ENCODE measurements at regions not wholly inside any gene's neighbourhood (a gene's known extent, or its start where the extent isn't known, plus 50 kb on each side); places are given as distances from the start of the nearest gene placed in this dataset.
A peak's percentile ranks its signal among the peaks of the same experiment; 100 is the strongest.
"Not testable (repeated sequence)": the region's sequence is repeated elsewhere in the genome, so short reads cannot be mapped to it uniquely, and the experiment has no call there.

GRCh38 chr9:7490317-7491108 lies 309.1 kb downstream of the DMAC1 start:
- no peak overlapping the region for H3K4me3 ChIP-seq
- H3K27me3 ChIP-seq = no peaks in the 10 kb centered on the region
- no peak overlapping the region for H3K27ac ChIP-seq
- DNase-seq (no peak), ATAC-seq (peak in 3 of 4 donors; percentile 32 to 68 (median 59))
- intact Hi-C loops (cut with DNase I) = no loop called here
- peaks cover 0 to 21% (median 0%) of the 10 kb centered on the region in 4 donors for H3K4me1 ChIP-seq
- no peaks in the 10 kb centered on the region for H3K9me3 ChIP-seq
- no peaks in the 10 kb centered on the region for H3K36me3 ChIP-seq
- 78% methylated on average over 4 of the region's 4 CpGs for WGBS (ENCODE audit: insufficient coverage, low coverage, low lambda C conversion rate, missing lambda C conversion rate)
- TF ChIP-seq CTCF (IDR thresholded peaks at IDR 0.05) = no peak
- TF ChIP-seq POLR2A (IDR thresholded peaks at IDR 0.05) = no peak

- ATAC-seq (peak in 3 of 4 donors; percentile 64 to 85 (median 82)), DNase-seq (peak; percentile 25 to 74 (median 55))
- intact Hi-C loops (cut with DNase I) = no loop called here
- no peaks in the 10 kb centered on the region for H3K27me3 ChIP-seq
- no peaks in the 10 kb centered on the region for H3K9me3 ChIP-seq
- no peaks in the 10 kb centered on the region for H3K36me3 ChIP-seq
- no peak for TF ChIP-seq CTCF (IDR thresholded peaks at IDR 0.05)
- TF ChIP-seq POLR2A (IDR thresholded peaks at IDR 0.05) = no peak
- no peak overlapping the region for H3K4me3 ChIP-seq
- H3K27ac ChIP-seq = no peak overlapping the region
- 52% methylated on average over 2 of the region's 2 CpGs for WGBS (ENCODE audit: insufficient coverage, low coverage, low lambda C conversion rate, missing lambda C conversion rate)
- H3K4me1 ChIP-seq = peaks cover 0 to 21% (median 0%) of the 10 kb centered on the region in 4 donors
Measured at GRCh38 chr9:7489036-7489435, 310.5 kb downstream of the DMAC1 start.

- H3K4me1 ChIP-seq; intact Hi-C loops (cut with DNase I); H3K4me3 ChIP-seq; H3K27me3 ChIP-seq; H3K27ac ChIP-seq; H3K9me3 ChIP-seq; DNase-seq; H3K36me3 ChIP-seq; ATAC-seq: not testable (repeated sequence)
- 45% methylated on average over 1 of the region's 1 CpG for WGBS (ENCODE audit: insufficient coverage, low coverage, low lambda C conversion rate, missing lambda C conversion rate)
Measured at GRCh38 chr9:7484014-7484413, 315.6 kb downstream of the DMAC1 start.

- intact Hi-C loops (cut with DNase I) = no loop called here
- Histone ChIP-seq H3K4me3 (no peak overlapping the region), H3K27ac (no peak overlapping the region), H3K9me3 (no peaks in the 10 kb centered on the region), H3K27me3 (no peaks in the 10 kb centered on the region), H3K4me1 (no peaks in the 10 kb centered on the region), H3K36me3 (no peaks in the 10 kb centered on the region)
- DNase-seq = no peak
- TF ChIP-seq CTCF (IDR thresholded peaks at IDR 0.05) (no peak), POLR2A (IDR thresholded peaks at IDR 0.05) (no peak)
- peak in 1 of 4 donors; percentile 29 for ATAC-seq
Measured at GRCh38 chr9:7481570-7481969, 318.0 kb downstream of the DMAC1 start.

GRCh38 chr9:7479300-7479699 lies 320.3 kb downstream of the DMAC1 start:
- H3K27ac ChIP-seq = no peak overlapping the region
- ATAC-seq (no peak), DNase-seq (no peak)
- 46% methylated on average over 4 of the region's 4 CpGs for WGBS (ENCODE audit: insufficient coverage, low coverage, low lambda C conversion rate, missing lambda C conversion rate)
- H3K9me3 ChIP-seq = no peaks in the 10 kb centered on the region
- TF ChIP-seq POLR2A (IDR thresholded peaks at IDR 0.05) (no peak), CTCF (IDR thresholded peaks at IDR 0.05) (no peak)
- H3K4me3 ChIP-seq = no peak overlapping the region
- H3K27me3 ChIP-seq = no peaks in the 10 kb centered on the region
- H3K36me3 ChIP-seq = no peaks in the 10 kb centered on the region
- intact Hi-C loops (cut with DNase I) = no loop called here
- H3K4me1 ChIP-seq = no peaks in the 10 kb centered on the region

Measured in right lobe of liver (tissue), 6 donors.